ENCODE measurements at regions not wholly inside any gene's neighbourhood (a gene's known extent, or its start where the extent isn't known, plus 50 kb on each side); places are given as distances from the start of the nearest gene placed in this dataset.

DNA sequence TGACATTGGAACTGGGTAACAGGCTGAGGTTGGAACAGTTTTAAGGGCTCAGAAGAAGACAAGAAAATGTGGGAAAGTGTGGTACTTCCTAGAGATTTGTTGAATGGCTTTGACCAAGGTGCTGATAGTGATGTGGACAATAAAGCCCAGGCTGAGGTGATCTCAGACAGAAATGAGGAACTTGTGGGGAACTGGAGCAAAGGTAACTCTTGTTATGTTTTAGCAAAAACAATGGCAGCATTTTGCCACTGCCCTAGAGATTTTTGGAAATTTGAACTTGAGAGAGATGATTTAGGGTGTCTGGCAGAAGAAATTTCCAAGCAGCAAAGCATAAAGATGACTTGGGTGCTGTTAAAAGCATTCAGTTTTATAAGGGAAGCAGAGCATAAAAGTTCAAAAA, 474.7 kb upstream of the ADGRB3 start:
- TF ChIP-seq POLR2AphosphoS5 (IDR thresholded peaks at IDR 0.05; ENCODE audit: low read depth, low read length) (no peak), SIN3A (IDR thresholded peaks at IDR 0.05; ENCODE audit: borderline replicate concordance, insufficient read depth, low read length) (no peak), FOXP2 (optimal IDR thresholded peaks at IDR 0.05; ENCODE audit: borderline replicate concordance, extremely low read depth, extremely low read length, insufficient read depth) (no peak), TAF1 (IDR thresholded peaks at IDR 0.05; ENCODE audit: borderline replicate concordance, insufficient read depth, low read length) (no peak)
- TF ChIP-seq, protein P1, sequence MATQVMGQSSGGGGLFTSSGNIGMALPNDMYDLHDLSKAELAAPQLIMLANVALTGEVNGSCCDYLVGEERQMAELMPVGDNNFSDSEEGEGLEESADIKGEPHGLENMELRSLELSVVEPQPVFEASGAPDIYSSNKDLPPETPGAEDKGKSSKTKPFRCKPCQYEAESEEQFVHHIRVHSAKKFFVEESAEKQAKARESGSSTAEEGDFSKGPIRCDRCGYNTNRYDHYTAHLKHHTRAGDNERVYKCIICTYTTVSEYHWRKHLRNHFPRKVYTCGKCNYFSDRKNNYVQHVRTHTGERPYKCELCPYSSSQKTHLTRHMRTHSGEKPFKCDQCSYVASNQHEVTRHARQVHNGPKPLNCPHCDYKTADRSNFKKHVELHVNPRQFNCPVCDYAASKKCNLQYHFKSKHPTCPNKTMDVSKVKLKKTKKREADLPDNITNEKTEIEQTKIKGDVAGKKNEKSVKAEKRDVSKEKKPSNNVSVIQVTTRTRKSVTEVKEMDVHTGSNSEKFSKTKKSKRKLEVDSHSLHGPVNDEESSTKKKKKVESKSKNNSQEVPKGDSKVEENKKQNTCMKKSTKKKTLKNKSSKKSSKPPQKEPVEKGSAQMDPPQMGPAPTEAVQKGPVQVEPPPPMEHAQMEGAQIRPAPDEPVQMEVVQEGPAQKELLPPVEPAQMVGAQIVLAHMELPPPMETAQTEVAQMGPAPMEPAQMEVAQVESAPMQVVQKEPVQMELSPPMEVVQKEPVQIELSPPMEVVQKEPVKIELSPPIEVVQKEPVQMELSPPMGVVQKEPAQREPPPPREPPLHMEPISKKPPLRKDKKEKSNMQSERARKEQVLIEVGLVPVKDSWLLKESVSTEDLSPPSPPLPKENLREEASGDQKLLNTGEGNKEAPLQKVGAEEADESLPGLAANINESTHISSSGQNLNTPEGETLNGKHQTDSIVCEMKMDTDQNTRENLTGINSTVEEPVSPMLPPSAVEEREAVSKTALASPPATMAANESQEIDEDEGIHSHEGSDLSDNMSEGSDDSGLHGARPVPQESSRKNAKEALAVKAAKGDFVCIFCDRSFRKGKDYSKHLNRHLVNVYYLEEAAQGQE (IDR thresholded peaks at IDR 0.05; ENCODE audit: insufficient read depth in 1 of 2, low read depth in 2 of 2, low read length in 2 of 2) = no peak

DNA sequence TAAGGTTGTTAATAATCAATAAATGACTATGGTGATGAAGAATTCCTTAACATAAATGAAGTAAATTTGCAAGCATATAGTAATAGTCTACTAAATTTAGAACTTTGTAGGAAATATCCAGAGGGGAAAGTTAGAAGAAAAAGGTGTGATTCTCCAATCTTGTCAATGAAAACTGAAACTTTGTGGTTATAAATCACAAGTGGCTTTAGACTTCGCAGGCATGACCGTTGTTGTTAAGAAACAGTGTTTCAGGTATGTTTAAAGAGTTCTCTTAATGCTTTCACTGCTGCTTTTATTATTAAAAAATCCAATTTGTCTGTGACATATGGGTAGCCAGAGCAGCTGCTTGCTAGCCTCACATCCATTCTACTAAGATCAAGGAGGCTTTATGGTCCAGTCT, 475.6 kb upstream of the ADGRB3 start:
- TF ChIP-seq FOXP2 (optimal IDR thresholded peaks at IDR 0.05; ENCODE audit: borderline replicate concordance, extremely low read depth, extremely low read length, insufficient read depth) (no peak), TAF1 (IDR thresholded peaks at IDR 0.05; ENCODE audit: borderline replicate concordance, insufficient read depth, low read length) (no peak), SIN3A (IDR thresholded peaks at IDR 0.05; ENCODE audit: borderline replicate concordance, insufficient read depth, low read length) (no peak)
- TF ChIP-seq, protein P1 (IDR thresholded peaks at IDR 0.05; ENCODE audit: insufficient read depth in 1 of 2, low read depth in 2 of 2, low read length in 2 of 2) = no peak

DNA sequence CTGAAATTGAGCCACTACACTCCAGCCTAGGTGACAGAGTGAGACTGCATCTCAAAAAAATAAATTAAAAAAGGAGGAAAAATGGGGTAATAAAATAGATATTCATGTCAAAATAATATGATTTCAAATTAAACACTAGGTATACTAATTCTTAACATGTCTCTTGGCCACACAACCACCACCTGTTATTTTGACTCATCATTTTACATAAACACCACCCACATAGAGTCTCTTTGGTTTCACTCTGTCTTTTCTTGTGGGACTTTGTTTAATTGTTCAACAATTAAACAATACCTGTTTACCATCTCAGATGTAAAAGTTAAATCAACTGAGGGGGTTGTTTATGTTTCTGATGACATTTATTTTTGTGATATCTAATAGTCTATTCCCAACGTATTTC, 476.8 kb upstream of the ADGRB3 start:
- TF ChIP-seq FOXP2 (optimal IDR thresholded peaks at IDR 0.05; ENCODE audit: borderline replicate concordance, extremely low read depth, extremely low read length, insufficient read depth) = no peak
- TF ChIP-seq, protein P1 (IDR thresholded peaks at IDR 0.05; ENCODE audit: insufficient read depth in 1 of 2, low read depth in 2 of 2, low read length in 2 of 2) = no peak
- no peak for TF ChIP-seq SIN3A (IDR thresholded peaks at IDR 0.05; ENCODE audit: borderline replicate concordance, insufficient read depth, low read length)
- TF ChIP-seq TAF1 (IDR thresholded peaks at IDR 0.05; ENCODE audit: borderline replicate concordance, insufficient read depth, low read length) = no peak
- no peak for TF ChIP-seq POLR2AphosphoS5 (IDR thresholded peaks at IDR 0.05; ENCODE audit: low read depth, low read length)

DNA sequence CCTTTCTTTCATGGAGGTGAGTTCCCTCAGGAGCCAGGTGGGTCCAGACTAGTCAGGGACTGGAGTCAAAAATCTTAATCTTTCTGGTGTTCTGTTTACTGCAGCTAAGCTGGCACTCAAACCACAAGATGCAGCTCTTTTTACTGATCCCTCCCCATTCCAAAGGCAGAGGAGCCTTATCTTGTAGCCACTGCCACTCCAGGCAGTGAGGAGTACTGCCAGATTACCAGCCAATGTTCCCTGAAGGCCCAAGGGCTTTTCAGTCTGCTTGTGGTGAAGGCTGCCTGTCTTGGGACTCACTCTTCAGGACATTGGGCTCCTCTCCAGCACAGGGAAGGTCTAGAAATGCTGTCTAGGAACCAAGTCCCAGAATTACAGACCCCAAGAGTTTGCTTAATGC, 490.4 kb upstream of the ADGRB3 start:
- TF ChIP-seq SIN3A (IDR thresholded peaks at IDR 0.05; ENCODE audit: borderline replicate concordance, insufficient read depth, low read length) (no peak), FOXP2 (optimal IDR thresholded peaks at IDR 0.05; ENCODE audit: borderline replicate concordance, extremely low read depth, extremely low read length, insufficient read depth) (no peak), TAF1 (IDR thresholded peaks at IDR 0.05; ENCODE audit: borderline replicate concordance, insufficient read depth, low read length) (no peak)

DNA sequence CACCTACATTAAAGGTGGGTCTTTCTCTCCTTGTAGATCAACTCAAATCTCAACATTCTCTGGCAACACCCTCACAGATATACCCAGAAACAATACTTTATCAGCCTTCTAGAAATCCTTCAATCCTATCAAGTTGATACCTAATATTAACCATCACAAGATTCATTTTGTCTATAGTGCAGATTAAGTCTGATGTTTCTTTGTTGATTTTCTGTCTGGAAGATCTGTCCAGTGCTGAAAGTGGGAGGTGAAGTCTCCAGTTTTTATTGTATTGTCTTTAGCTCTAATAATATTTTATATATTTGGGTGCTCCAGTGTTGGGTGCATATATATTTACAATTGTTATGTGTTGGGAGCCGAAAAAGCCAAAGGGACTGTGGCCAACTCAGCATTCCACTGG, 493.9 kb upstream of the ADGRB3 start:
- no peak for TF ChIP-seq TAF1 (IDR thresholded peaks at IDR 0.05; ENCODE audit: borderline replicate concordance, insufficient read depth, low read length)
- TF ChIP-seq FOXP2 (optimal IDR thresholded peaks at IDR 0.05; ENCODE audit: borderline replicate concordance, extremely low read depth, extremely low read length, insufficient read depth) = no peak
- TF ChIP-seq, protein P1 (IDR thresholded peaks at IDR 0.05; ENCODE audit: insufficient read depth in 1 of 2, low read depth in 2 of 2, low read length in 2 of 2) = peak; percentile 51 to 65
- no peak for TF ChIP-seq SIN3A (IDR thresholded peaks at IDR 0.05; ENCODE audit: borderline replicate concordance, insufficient read depth, low read length)
